ENCODE measurements at regions not wholly inside any gene's neighbourhood (a gene's known extent, or its start where the extent isn't known, plus 50 kb on each side); places are given as distances from the start of the nearest gene placed in this dataset.
A peak's percentile ranks its signal among the peaks of the same experiment; 100 is the strongest.

GRCh38 chr5:135203019-135203418 is 169.0 kb upstream of the PITX1 start:
- H3K4me1 ChIP-seq (ENCODE audit: control insufficient read depth, insufficient read depth, low read length), result no peaks in the 10 kb centered on the region
- DNase-seq (ENCODE audit: low read depth, low spot score) (no peak), FAIRE-seq (peak; percentile 71), ATAC-seq (no peak)
- H3K36me3 ChIP-seq (ENCODE audit: control insufficient read depth in 2 of 2, insufficient read depth in 2 of 2, low read length in 1 of 2), result no peaks in the 10 kb centered on the region
- ChIA-PET RAD21 (ENCODE audit: unreplicated experiment) (no interaction called here), SMC1A (ENCODE audit: uncharacterized antibody, unreplicated experiment) (no interaction called here), CTCF (interaction anchor here (1.8 to 1.9 kb wide), 2 partner anchors 10 to 286 kb away, joined by 9 to 11 read pairs; no protein-coding TSS in a partner anchor), POLR2A (no interaction called here)
- peaks cover 0 to 5% of the 10 kb centered on the region in 2 experiments; a peak in 1 of 4 replicates for H3K27me3 ChIP-seq (replicated peaks in 1 of 2; ENCODE audit: control insufficient read depth in 2 of 2, insufficient read depth in 2 of 2, low read length in 1 of 2)
- no peak overlapping the region for H3K9ac ChIP-seq (ENCODE audit: control insufficient read depth, insufficient read depth, low read length)
- H3K79me2 ChIP-seq (ENCODE audit: control insufficient read depth, insufficient read depth, low read length), result no peaks in the 10 kb centered on the region
- no peak for TF ChIP-seq DPF2 (IDR thresholded peaks at IDR 0.05)
- 90% methylated on average over 2 of the region's 2 CpGs for WGBS (ENCODE audit: insufficient coverage, insufficient replicate concordance, low lambda C conversion rate, missing lambda C conversion rate)
- no peak overlapping the region for H3K27ac ChIP-seq (ENCODE audit: control insufficient read depth, insufficient read depth)
- in situ Hi-C loops (cut with MboI), result no loop called here
- H3K4me3 ChIP-seq, result no peak overlapping the region
- H3K9me3 ChIP-seq (replicated peaks; ENCODE audit: control insufficient read depth, insufficient read depth, low read length), result no peaks in the 10 kb centered on the region; the same call in 1 of the 3 replicates
- no peak overlapping the region for H2AFZ ChIP-seq (ENCODE audit: control insufficient read depth, low read depth, low read length)
- H4K20me1 ChIP-seq (ENCODE audit: control insufficient read depth, insufficient read depth), result no peaks in the 10 kb centered on the region
- intact Hi-C loops (cut with micrococcal nuclease; ENCODE audit: unreplicated experiment), result no loop called here
- no peak overlapping the region for H3K4me2 ChIP-seq (ENCODE audit: control insufficient read depth, insufficient read depth)
- BruUV-seq (replicated peaks), result no TSS peak

GRCh38 chr5:135199919-135200318 is 165.9 kb upstream of the PITX1 start:
- intact Hi-C loops (cut with micrococcal nuclease; ENCODE audit: unreplicated experiment), result loop anchor here (10.0 kb wide), 1 partner anchor 465 kb away; the partner anchor contains the start of gene CAMLG
- Histone ChIP-seq H3K9ac (ENCODE audit: control insufficient read depth, insufficient read depth, low read length) (no peak overlapping the region), H3K27ac (ENCODE audit: control insufficient read depth, insufficient read depth) (no peak overlapping the region), H3K4me3 (no peak overlapping the region), H3K4me2 (ENCODE audit: control insufficient read depth, insufficient read depth) (no peak overlapping the region), H2AFZ (ENCODE audit: control insufficient read depth, low read depth, low read length) (no peak overlapping the region), H3K79me2 (ENCODE audit: control insufficient read depth, insufficient read depth, low read length) (no peaks in the 10 kb centered on the region), H3K4me1 (ENCODE audit: control insufficient read depth, insufficient read depth, low read length) (no peaks in the 10 kb centered on the region), H3K9me3 (replicated peaks; ENCODE audit: control insufficient read depth, insufficient read depth, low read length) (no peaks in the 10 kb centered on the region; the same call in 1 of the 3 replicates), H3K36me3 (ENCODE audit: control insufficient read depth in 2 of 2, insufficient read depth in 2 of 2, low read length in 1 of 2) (no peaks in the 10 kb centered on the region), H4K20me1 (ENCODE audit: control insufficient read depth, insufficient read depth) (no peaks in the 10 kb centered on the region), H3K27me3 (replicated peaks in 1 of 2; ENCODE audit: control insufficient read depth in 2 of 2, insufficient read depth in 2 of 2, low read length in 1 of 2) (no peaks in the 10 kb centered on the region)
- DNase-seq (ENCODE audit: low read depth, low spot score) (no peak), ATAC-seq (no peak), FAIRE-seq (no peak)
- SMC1A ChIA-PET (ENCODE audit: uncharacterized antibody, unreplicated experiment), result no interaction called here
- CTCF ChIA-PET, result no interaction called here
- in situ Hi-C loops (cut with MboI), result loop anchor here (25.0 kb wide), 1 partner anchor 463 kb away; the partner anchor contains the start of gene CAMLG
- BruUV-seq (replicated peaks), result no TSS peak
- 3% methylated on average over 1 of the region's 1 CpG for WGBS (ENCODE audit: insufficient coverage, insufficient replicate concordance, low lambda C conversion rate, missing lambda C conversion rate)
- RAD21 ChIA-PET (ENCODE audit: unreplicated experiment), result no interaction called here
- POLR2A ChIA-PET, result no interaction called here
- TF ChIP-seq NFYA (IDR thresholded peaks at IDR 0.05; ENCODE audit: borderline replicate concordance, low read depth, low read length) (no peak), PAX8 (IDR thresholded peaks at IDR 0.05) (no peak), RAD51 (IDR thresholded peaks at IDR 0.05) (no peak), MAX (IDR thresholded peaks at IDR 0.05; ENCODE audit: low read depth, low read length) (no peak), HDGF (IDR thresholded peaks at IDR 0.05) (no peak), CREM (IDR thresholded peaks at IDR 0.05; ENCODE audit: low read depth) (no peak), NR2C1 (IDR thresholded peaks at IDR 0.05) (no peak), SIN3A (IDR thresholded peaks at IDR 0.05; ENCODE audit: low read depth, low read length) (no peak), YY1 (IDR thresholded peaks at IDR 0.05; ENCODE audit: low read depth, low read length) (no peak), PAX5 (IDR thresholded peaks at IDR 0.05; ENCODE audit: borderline replicate concordance, low read depth, low read length) (no peak), CBFB (IDR thresholded peaks at IDR 0.05; ENCODE audit: low read depth) (no peak), NR2C2 (IDR thresholded peaks at IDR 0.05; ENCODE audit: borderline replicate concordance, control insufficient read depth, insufficient read length, low read depth) (no peak), BCLAF1 (IDR thresholded peaks at IDR 0.05) (no peak), KDM1A (IDR thresholded peaks at IDR 0.05; ENCODE audit: borderline replicate concordance) (no peak), MYC (IDR thresholded peaks at IDR 0.05; ENCODE audit: insufficient read depth, insufficient read length, insufficient replicate concordance, low read length, severe bottlenecking) (no peak)
